Heart right ventricle (tissue), 16 donors: ENCODE measurements at regions not wholly inside any gene's neighbourhood (a gene's known extent, or its start where the extent isn't known, plus 50 kb on each side); places are given as distances from the start of the nearest gene placed in this dataset.

Experiments used
- ATAC-seq, 8 donors: fragments of 200-7000 bp; cut with Tn5 transposase; one replicate each; pipeline ENCODE4 v1.9.1; 2020; ENCODE audit warnings: mild to moderate bottlenecking in 8 of 8, moderate library complexity in 8 of 8, moderate number of reproducible peaks in 1 of 8
- DNase-seq, 2 donors: peaks; one replicate each; pipeline ENCODE4 v3.0.0-alpha.2; 2020
- H3K27ac ChIP-seq, 10 donors: fragments of 200-600 bp; sonication (generic) in 2 of 10; one replicate each; pipeline versions ENCODE4 v1.5.0 to v1.8.0; 2020 to 2022; ENCODE audit warnings: mild to moderate bottlenecking in 3 of 10
- H3K27me3 ChIP-seq, 7 donors: fragments of 200-600 bp; one replicate each; pipeline ENCODE4 v1.8.0; 2021 to 2022; ENCODE audit warnings: mild to moderate bottlenecking in 2 of 7
- H3K36me3 ChIP-seq, 9 donors: fragments of 200-600 bp; sonication (generic) in 1 of 9; one replicate each; pipeline versions ENCODE4 v1.5.0 to v1.8.0; 2020 to 2022; ENCODE audit warnings: mild to moderate bottlenecking in 2 of 9
- H3K4me1 ChIP-seq, 9 donors: fragments of 200-600 bp; sonication (generic) in 1 of 9; one replicate each; pipeline versions ENCODE4 v1.5.0 to v1.8.0; 2020 to 2022; ENCODE audit warnings: mild to moderate bottlenecking in 4 of 9
- H3K4me3 ChIP-seq, 10 donors: fragments of 200-600 bp; sonication (generic) in 2 of 10; one replicate each; pipeline versions ENCODE4 v1.5.0 to v1.8.0; 2020 to 2022; ENCODE audit warnings: mild to moderate bottlenecking in 7 of 10, moderate library complexity in 2 of 10
- H3K9me3 ChIP-seq, 11 donors: fragments of 200-600 bp in 10 of 11; sonication (generic) in 2 of 11; one replicate each; pipeline versions ENCODE4 v1.5.0 to v1.8.0; 2013 to 2022; ENCODE audit warnings: mild to moderate bottlenecking in 2 of 11, control low read depth in 1 of 11, moderate library complexity in 1 of 11
- WGBS, 2 donors: extraction: QIAGEN DNeasy Blood & Tissue Kit; methylation state at CpG; one replicate each; pipeline ENCODE4 v1.1.7; 2013; ENCODE audit warnings: inconsistent platforms in 1 of 2; 5-methylcytosine and 5-hydroxymethylcytosine counted together
- intact Hi-C, 10 donors: fragments of 100-400 bp; cut with DNase I; formaldehyde crosslinking; loops; one replicate each; pipeline versions ENCODE4 v1.11.1 to v1.14.2; 2022
- TF ChIP-seq, protein P1 (sequence below), 9 donors: fragments of 200-600 bp; sonication (generic) in 2 of 9; IDR thresholded peaks; one replicate each; pipeline versions ENCODE4 v1.5.0 to v1.8.0; 2021 to 2022; ENCODE audit warnings: antibody characterized with exemption in 9 of 9, mild to moderate bottlenecking in 5 of 9, moderate library complexity in 1 of 9
- donor health status: Arrhythmogenic right ventricular cardiomyopathy.
- donor health status: ischemic (EF 13 %, LVEDD 7.1; RV severe dilation, severe dysfunction).
- donor health status: healthy with polysubstance abuse.
- donor health status: DM: no; HTN: yes; CAD: no.
- donor health status: DM: no; HTN: no; CAD: no.
- donor health status: ischemic (EF 25% LVEDD 6.9; RV normal size, moderate dysfunction).
- donor health status: ischemic (EF 25% LVEDD 5.7; RV mildly dilated, moderate dysfunction).
- donor health status: healthy.
- donor health status: DM: yes; HTN: yes; CAD: no.
- donor health status: Ischemic cardiomyopathy.
- donor health status: ischemic (EF 35%, LVEDD 5.7; RV mildly dilated, moderate dysfunction).
- donor health status: nonischemic (EF 11% LVEDD 7.7; RV severe dilation, severe dysfunction).
- donor health status: DM: yes; HTN: yes; CAD: no.
- donor health status: PGD.
- donor health status: ischemic (EF 29% LVEDD 5.4; RV normal size, mild dysfunction).
- donor health status: nonischemic (EF 23%, LVEDD 6.1; RV moderate dilation, normal function).

DNA sequence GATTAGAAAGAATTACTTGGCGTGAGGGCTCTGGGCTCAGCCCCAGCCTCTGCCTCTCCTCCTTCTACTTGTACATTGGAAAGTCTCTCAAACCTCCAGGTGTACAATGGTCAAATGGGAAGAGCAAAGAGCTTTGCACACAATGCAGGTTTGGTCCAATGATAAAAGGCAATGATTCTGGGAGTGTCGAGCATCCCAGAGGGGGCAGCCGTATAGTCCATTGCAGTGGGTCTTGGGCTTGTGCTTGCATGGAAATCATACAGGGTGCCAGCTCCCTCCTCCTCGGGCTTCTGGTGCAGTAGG, 98.0 kb upstream of the NCK2 start:
- WGBS, 2 donors = 91 to 92% methylated on average over 4 of the region's 4 CpGs
- Histone ChIP-seq H3K4me3 (no peak overlapping the region), H3K4me1 (peaks cover 0 to 16% (median 0%) of the 10 kb centered on the region in 9 donors), H3K27ac (no peak overlapping the region), H3K36me3 (no peaks in the 10 kb centered on the region), H3K27me3 (peaks cover 0 to 4% (median 0%) of the 10 kb centered on the region in 7 donors), H3K9me3 (peaks cover 0 to 8% (median 0%) of the 10 kb centered on the region in 11 donors)
- ATAC-seq (no peak), DNase-seq (no peak)
- TF ChIP-seq, protein P1, sequence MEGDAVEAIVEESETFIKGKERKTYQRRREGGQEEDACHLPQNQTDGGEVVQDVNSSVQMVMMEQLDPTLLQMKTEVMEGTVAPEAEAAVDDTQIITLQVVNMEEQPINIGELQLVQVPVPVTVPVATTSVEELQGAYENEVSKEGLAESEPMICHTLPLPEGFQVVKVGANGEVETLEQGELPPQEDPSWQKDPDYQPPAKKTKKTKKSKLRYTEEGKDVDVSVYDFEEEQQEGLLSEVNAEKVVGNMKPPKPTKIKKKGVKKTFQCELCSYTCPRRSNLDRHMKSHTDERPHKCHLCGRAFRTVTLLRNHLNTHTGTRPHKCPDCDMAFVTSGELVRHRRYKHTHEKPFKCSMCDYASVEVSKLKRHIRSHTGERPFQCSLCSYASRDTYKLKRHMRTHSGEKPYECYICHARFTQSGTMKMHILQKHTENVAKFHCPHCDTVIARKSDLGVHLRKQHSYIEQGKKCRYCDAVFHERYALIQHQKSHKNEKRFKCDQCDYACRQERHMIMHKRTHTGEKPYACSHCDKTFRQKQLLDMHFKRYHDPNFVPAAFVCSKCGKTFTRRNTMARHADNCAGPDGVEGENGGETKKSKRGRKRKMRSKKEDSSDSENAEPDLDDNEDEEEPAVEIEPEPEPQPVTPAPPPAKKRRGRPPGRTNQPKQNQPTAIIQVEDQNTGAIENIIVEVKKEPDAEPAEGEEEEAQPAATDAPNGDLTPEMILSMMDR (IDR thresholded peaks at IDR 0.05) = no peak
- intact Hi-C loops = no loop called here

DNA sequence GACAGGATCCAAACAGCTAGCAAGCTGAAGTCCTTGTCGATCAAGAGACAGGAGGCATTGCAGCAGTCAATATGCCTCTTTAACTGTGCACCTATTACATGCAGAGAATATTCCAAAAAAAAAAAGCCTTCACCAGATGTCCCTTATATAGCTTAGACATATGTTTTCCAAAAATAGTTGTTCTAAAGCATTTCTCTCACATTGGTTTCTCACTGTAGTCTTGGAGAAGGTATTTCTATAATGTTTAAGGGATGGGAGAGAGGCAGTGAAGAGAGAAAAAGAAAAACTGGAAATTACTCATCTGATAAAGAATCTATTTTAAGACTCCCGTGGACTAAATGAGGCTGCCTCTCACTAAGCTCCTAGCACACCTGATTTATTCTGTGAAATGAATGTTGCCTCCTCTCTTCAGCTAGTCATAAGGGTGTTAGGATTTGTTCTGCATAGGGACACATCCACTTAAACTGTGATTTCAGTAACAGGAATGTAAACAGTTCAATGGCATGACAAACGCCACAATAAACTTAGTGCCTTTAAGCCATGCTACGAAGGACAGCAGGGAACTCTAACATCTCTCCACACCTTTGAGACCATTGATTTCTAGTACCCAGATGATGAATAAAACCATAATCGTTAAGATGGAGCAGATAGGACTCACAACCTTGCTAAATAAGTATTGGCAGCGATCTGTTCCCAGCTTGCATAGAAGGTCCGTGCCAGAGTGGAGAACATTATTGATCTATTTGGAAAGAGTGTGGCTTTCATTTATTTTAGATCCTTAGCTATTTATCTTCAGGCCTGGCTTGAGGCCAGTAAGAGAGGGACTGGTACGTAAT, 98.6 kb upstream of the NCK2 start:
- Histone ChIP-seq H3K36me3 (no peaks in the 10 kb centered on the region), H3K27ac (no peak overlapping the region), H3K27me3 (peaks cover 0 to 4% (median 0%) of the 10 kb centered on the region in 7 donors), H3K9me3 (peaks cover 0 to 8% (median 0%) of the 10 kb centered on the region in 11 donors), H3K4me3 (no peak overlapping the region), H3K4me1 (peaks cover 0 to 16% (median 0%) of the 10 kb centered on the region in 9 donors)
- intact Hi-C loops = no loop called here
- DNase-seq = no peak
- no peak for ATAC-seq
- TF ChIP-seq, protein P1 (IDR thresholded peaks at IDR 0.05) = no peak
- WGBS, 2 donors = 77 to 78% methylated on average over 8 of the region's 8 CpGs

DNA sequence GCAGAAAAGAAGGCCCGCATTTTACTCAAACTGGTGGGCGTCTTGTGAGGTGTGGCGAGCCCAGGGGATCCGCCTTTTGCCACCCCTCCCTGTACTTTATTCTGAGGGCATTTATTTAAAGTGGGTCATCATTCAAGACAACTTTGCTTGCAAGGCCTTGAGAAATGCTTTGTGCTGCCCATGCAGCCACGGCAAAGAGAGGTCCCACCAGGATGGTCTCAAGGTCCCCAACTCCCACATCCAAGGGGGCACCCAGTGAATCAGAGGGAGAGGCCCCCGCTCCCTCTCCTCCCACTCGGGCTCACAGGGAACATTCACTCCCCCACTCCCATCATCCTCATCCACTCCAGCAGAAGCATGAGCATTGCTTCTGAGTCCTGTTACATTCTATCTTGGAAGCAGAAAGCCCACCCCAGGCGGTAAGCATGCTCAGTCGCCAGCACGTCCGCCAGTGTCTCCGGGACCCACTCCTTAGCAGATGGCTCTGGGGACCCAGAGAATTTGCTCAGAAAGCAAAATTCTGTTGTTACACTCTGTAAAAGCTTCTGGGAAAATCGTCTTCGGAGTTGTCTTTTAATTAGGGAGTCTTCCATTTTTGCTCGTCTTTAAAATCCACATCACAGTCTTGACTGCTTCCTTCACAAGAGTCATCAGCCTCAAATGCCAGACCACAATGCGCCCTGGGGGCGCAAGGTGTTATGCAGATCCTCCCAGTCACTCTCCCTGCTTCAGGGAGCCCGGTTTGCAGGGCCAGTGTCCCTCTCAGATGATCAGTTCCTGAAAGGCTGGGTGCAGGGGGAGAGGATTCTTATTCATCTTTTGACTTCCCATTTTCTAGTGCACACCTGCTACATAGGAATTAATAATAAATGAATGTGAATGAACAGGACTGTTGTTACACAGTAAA, 99.4 kb upstream of the NCK2 start:
- Histone ChIP-seq H3K9me3 (peaks cover 0 to 8% (median 0%) of the 10 kb centered on the region in 11 donors), H3K4me3 (no peak overlapping the region), H3K36me3 (no peaks in the 10 kb centered on the region), H3K27me3 (peaks cover 0 to 4% (median 0%) of the 10 kb centered on the region in 7 donors), H3K27ac (no peak overlapping the region), H3K4me1 (peaks cover 0 to 16% (median 0%) of the 10 kb centered on the region in 9 donors)
- intact Hi-C loops = no loop called here
- 84 to 86% methylated on average over 18 of the region's 18 CpGs for WGBS, 2 donors
- DNase-seq (no peak), ATAC-seq (no peak)
- TF ChIP-seq, protein P1 (IDR thresholded peaks at IDR 0.05) = no peak

DNA sequence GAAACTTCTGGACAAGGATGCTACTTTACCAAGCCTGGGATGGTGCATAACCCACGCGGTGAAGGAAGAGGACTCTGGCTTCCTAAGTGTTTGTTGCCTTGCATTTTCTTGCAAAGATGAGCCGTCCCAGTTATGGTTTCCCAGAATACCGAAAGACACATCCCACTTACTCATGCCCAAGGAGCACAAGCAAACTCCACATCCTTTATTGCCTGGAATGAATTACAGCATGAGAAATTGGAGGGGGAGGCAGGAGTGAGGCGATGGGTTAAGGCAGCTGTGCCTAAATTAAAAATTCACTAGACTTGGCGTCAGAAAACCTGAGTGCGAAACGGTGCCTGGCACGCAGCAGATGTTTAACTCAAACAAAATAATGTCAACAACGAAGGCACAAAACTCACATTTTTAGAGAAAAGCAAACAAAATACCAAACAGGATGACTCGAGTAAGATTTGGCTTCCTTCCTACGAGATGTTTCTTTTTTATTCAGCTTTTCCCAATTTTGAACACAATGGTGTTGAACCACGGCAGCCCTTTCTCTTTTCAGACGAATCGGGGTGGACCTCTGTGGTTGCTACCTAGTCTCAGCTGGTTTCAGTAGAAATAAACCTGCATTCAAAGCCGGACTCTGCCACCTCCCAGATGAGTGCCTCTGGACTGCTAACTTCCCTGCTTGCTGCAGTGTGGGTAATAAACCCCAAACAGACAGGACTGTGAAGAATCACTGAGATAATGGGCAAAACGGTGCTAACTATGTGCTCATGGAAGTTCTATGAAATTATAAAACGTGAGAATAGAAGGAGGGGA, 100.3 kb upstream of the NCK2 start:
- H3K27ac ChIP-seq = peak overlapping the region in 3 of 10 donors; percentile 3 to 40 (median 31)
- peaks cover 0 to 16% (median 0%) of the 10 kb centered on the region in 9 donors for H3K4me1 ChIP-seq
- peaks cover 0 to 5% (median 0%) of the 10 kb centered on the region in 11 donors for H3K9me3 ChIP-seq
- DNase-seq (no peak), ATAC-seq (peak in 1 of 8 donors; percentile 45)
- peak overlapping the region in 1 of 10 donors; percentile 5 for H3K4me3 ChIP-seq
- peaks cover 0 to 4% (median 0%) of the 10 kb centered on the region in 7 donors for H3K27me3 ChIP-seq
- TF ChIP-seq, protein P1 (IDR thresholded peaks at IDR 0.05) = no peak
- no peaks in the 10 kb centered on the region for H3K36me3 ChIP-seq
- intact Hi-C loops = no loop called here
- 61 to 65% methylated on average over 18 of the region's 18 CpGs for WGBS, 2 donors
